Stimulated activated naive CD8-positive, alpha-beta T cell treated with anti-CD3 and anti-CD28 coated beads, Interleukin-15, Interleukin-2, amounts not matched to agents 100 ng/mL and 50 ng/mL, for 24 hours (primary cell): ENCODE measurements at regions not wholly inside any gene's neighbourhood (a gene's known extent, or its start where the extent isn't known, plus 50 kb on each side); places are given as distances from the start of the nearest gene placed in this dataset.

Source experiments
- H3K27ac Mint-ChIP-seq: one replicate; pipeline ENCODE4 v1.8.0; 2021; ENCODE audit warnings: mild to moderate bottlenecking, mixed read lengths
- H3K27me3 Mint-ChIP-seq: one replicate; pipeline ENCODE4 v1.8.0; 2021; ENCODE audit warnings: mixed read lengths
- H3K36me3 Mint-ChIP-seq: one replicate; pipeline ENCODE4 v1.8.0; 2021; ENCODE audit warnings: low read depth, mixed read lengths
- H3K4me1 Mint-ChIP-seq: one replicate; pipeline ENCODE4 v1.8.0; 2021; ENCODE audit warnings: low read depth, mixed read lengths
- H3K4me3 Mint-ChIP-seq: one replicate; pipeline ENCODE4 v1.8.0; 2021; ENCODE audit warnings: mild to moderate bottlenecking, mixed read lengths
- H3K9me3 Mint-ChIP-seq: one replicate; pipeline ENCODE4 v1.8.0; 2021; ENCODE audit warnings: mixed read lengths

GRCh38 chr17:83144421-83145357, 65.3 kb downstream of the METRNL start:
- H3K27me3 Mint-ChIP-seq = peaks cover 3% of the 10 kb centered on the region
- no peak overlapping the region for H3K27ac Mint-ChIP-seq
- no peak overlapping the region for H3K4me3 Mint-ChIP-seq
- H3K9me3 Mint-ChIP-seq = peaks cover 9% of the 10 kb centered on the region
- no peaks in the 10 kb centered on the region for H3K36me3 Mint-ChIP-seq
- no peaks in the 10 kb centered on the region for H3K4me1 Mint-ChIP-seq

- H3K4me1 Mint-ChIP-seq = no peaks in the 10 kb centered on the region
- H3K4me3 Mint-ChIP-seq = no peak overlapping the region
- peaks cover 9% of the 10 kb centered on the region for H3K9me3 Mint-ChIP-seq
- H3K27me3 Mint-ChIP-seq = peaks cover 3% of the 10 kb centered on the region
- no peaks in the 10 kb centered on the region for H3K36me3 Mint-ChIP-seq
- no peak overlapping the region for H3K27ac Mint-ChIP-seq
These were observed 65.9 kb downstream of the METRNL start for GRCh38 chr17:83145358-83145738.

GRCh38 chr17:83145831-83146230, 66.4 kb downstream of the METRNL start:
- no peak overlapping the region for H3K27ac Mint-ChIP-seq
- peaks cover 9% of the 10 kb centered on the region for H3K9me3 Mint-ChIP-seq
- no peaks in the 10 kb centered on the region for H3K36me3 Mint-ChIP-seq

GRCh38 chr17:83146347-83146746, 66.9 kb downstream of the METRNL start:
- Mint-ChIP-seq H3K4me1 (no peaks in the 10 kb centered on the region), H3K9me3 (peaks cover 9% of the 10 kb centered on the region), H3K36me3 (no peaks in the 10 kb centered on the region), H3K27me3 (peaks cover 3% of the 10 kb centered on the region), H3K4me3 (no peak overlapping the region), H3K27ac (no peak overlapping the region)

More at GRCh38 chr17:83145831-83146230, 66.4 kb downstream of the METRNL start:
- peaks cover 3% of the 10 kb centered on the region for H3K27me3 Mint-ChIP-seq
- H3K4me1 Mint-ChIP-seq = no peaks in the 10 kb centered on the region
- no peak overlapping the region for H3K4me3 Mint-ChIP-seq

- H3K36me3 Mint-ChIP-seq = no peaks in the 10 kb centered on the region
- H3K9me3 Mint-ChIP-seq = peaks cover 1% of the 10 kb centered on the region
- no peak overlapping the region for H3K4me3 Mint-ChIP-seq
- H3K27ac Mint-ChIP-seq = no peak overlapping the region
- H3K4me1 Mint-ChIP-seq = no peaks in the 10 kb centered on the region
- peaks cover 3% of the 10 kb centered on the region for H3K27me3 Mint-ChIP-seq
These were observed 67.9 kb downstream of the METRNL start for GRCh38 chr17:83147280-83147679.

- Mint-ChIP-seq H3K9me3 (no peaks in the 10 kb centered on the region), H3K36me3 (no peaks in the 10 kb centered on the region), H3K4me1 (no peaks in the 10 kb centered on the region), H3K4me3 (no peak overlapping the region), H3K27ac (no peak overlapping the region), H3K27me3 (no peaks in the 10 kb centered on the region)
These were observed 69.1 kb downstream of the METRNL start for GRCh38 chr17:83148317-83149028.

GRCh38 chr17:83149029-83149725, 69.8 kb downstream of the METRNL start:
- no peaks in the 10 kb centered on the region for H3K9me3 Mint-ChIP-seq
- no peak overlapping the region for H3K27ac Mint-ChIP-seq
- H3K4me1 Mint-ChIP-seq = no peaks in the 10 kb centered on the region
- H3K36me3 Mint-ChIP-seq = no peaks in the 10 kb centered on the region
- H3K4me3 Mint-ChIP-seq = no peak overlapping the region
- no peaks in the 10 kb centered on the region for H3K27me3 Mint-ChIP-seq

GRCh38 chr17:83149761-83150251, 70.4 kb downstream of the METRNL start:
- no peak overlapping the region for H3K4me3 Mint-ChIP-seq
- no peaks in the 10 kb centered on the region for H3K4me1 Mint-ChIP-seq
- no peak overlapping the region for H3K27ac Mint-ChIP-seq
- no peaks in the 10 kb centered on the region for H3K27me3 Mint-ChIP-seq
- H3K36me3 Mint-ChIP-seq = no peaks in the 10 kb centered on the region
- no peaks in the 10 kb centered on the region for H3K9me3 Mint-ChIP-seq

- no peaks in the 10 kb centered on the region for H3K27me3 Mint-ChIP-seq
- no peaks in the 10 kb centered on the region for H3K9me3 Mint-ChIP-seq
- no peaks in the 10 kb centered on the region for H3K36me3 Mint-ChIP-seq
- no peak overlapping the region for H3K27ac Mint-ChIP-seq
- H3K4me3 Mint-ChIP-seq = no peak overlapping the region
- peaks cover 4% of the 10 kb centered on the region for H3K4me1 Mint-ChIP-seq
These were observed 71.1 kb downstream of the METRNL start for GRCh38 chr17:83150369-83151055.

- Mint-ChIP-seq H3K4me1 (peaks cover 9% of the 10 kb centered on the region), H3K27me3 (peaks cover under 1% of the 10 kb centered on the region), H3K9me3 (no peaks in the 10 kb centered on the region), H3K4me3 (no peak overlapping the region), H3K36me3 (no peaks in the 10 kb centered on the region), H3K27ac (no peak overlapping the region)
These were observed 71.6 kb downstream of the METRNL start for GRCh38 chr17:83151056-83151441.

- Mint-ChIP-seq H3K9me3 (no peaks in the 10 kb centered on the region), H3K27me3 (peaks cover 6% of the 10 kb centered on the region), H3K27ac (no peak overlapping the region), H3K36me3 (no peaks in the 10 kb centered on the region), H3K4me1 (peaks cover 14% of the 10 kb centered on the region), H3K4me3 (no peak overlapping the region)
These were observed 72.2 kb downstream of the METRNL start for GRCh38 chr17:83151442-83152226.

GRCh38 chr17:83152227-83152744, 72.9 kb downstream of the METRNL start:
- no peak overlapping the region for H3K4me3 Mint-ChIP-seq
- peaks cover 14% of the 10 kb centered on the region for H3K4me1 Mint-ChIP-seq

GRCh38 chr17:83152745-83153611, 73.6 kb downstream of the METRNL start:
- Mint-ChIP-seq H3K9me3 (no peaks in the 10 kb centered on the region), H3K36me3 (no peaks in the 10 kb centered on the region), H3K4me1 (peaks cover 14% of the 10 kb centered on the region), H3K4me3 (no peak overlapping the region), H3K27ac (no peak overlapping the region), H3K27me3 (peaks cover 6% of the 10 kb centered on the region)

More at GRCh38 chr17:83152227-83152744, 72.9 kb downstream of the METRNL start:
- Mint-ChIP-seq H3K27me3 (peaks cover 6% of the 10 kb centered on the region), H3K27ac (no peak overlapping the region), H3K36me3 (no peaks in the 10 kb centered on the region), H3K9me3 (no peaks in the 10 kb centered on the region)
